ENCODE measurements at regions not wholly inside any gene's neighbourhood (a gene's known extent, or its start where the extent isn't known, plus 50 kb on each side); places are given as distances from the start of the nearest gene placed in this dataset.

DNA sequence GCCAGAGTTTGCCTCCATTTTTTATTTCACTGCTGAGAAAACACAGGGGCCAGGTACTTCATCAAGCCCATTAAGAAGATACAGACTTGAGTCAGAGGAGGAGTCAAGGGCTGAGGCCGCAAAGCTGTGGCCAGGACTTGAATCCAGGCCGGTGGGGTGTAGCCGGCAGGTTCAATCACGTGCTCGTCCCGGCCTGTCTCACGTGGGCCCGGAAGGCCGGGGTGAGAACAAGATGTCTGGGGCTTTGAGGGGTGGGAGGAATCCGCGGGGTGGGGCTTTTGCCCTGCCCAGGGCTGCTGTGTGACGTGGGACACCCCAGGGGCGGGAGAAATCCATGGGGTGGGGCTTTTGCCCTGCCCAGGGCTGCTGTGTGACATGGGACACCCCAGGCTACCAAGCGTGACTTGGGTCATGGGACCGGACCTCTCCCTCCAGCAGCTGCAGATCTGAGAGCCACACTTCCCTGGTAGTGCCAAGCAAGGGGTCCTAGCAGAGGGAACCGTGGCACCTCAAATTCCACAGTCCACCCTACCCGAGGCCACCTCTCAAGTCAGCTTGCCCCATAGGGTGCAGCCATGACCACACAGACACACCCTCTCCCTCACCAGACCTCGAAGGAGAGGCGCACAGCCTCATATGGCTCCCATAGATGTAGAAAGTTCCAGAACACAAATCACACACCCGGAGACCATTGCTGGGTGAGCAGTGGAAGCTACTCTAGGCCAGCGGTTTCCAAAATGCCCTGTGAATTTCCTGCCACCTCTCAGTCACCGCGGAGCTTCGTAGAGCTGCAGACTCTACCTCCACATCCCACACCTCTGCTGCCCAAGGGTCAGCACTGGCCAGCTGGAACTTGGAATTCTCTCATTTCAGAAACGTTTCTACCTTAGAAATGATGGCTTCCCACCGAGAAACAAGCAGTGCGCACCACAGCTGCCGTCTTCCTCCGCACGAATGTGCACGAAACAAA is 156.1 kb downstream of the DLL1 start:
- peak overlapping the region in 3 of 12 donors; percentile 41 to 47 (median 42) for H3K4me3 ChIP-seq
- H3K9me3 ChIP-seq, result no peaks in the 10 kb centered on the region
- DNase-seq, result peak in 2 of 5 donors; percentile 11 to 38
- no peaks in the 10 kb centered on the region for H3K36me3 ChIP-seq
- H3K27me3 ChIP-seq, result no peaks in the 10 kb centered on the region
- no peak for ATAC-seq
- peaks cover 4 to 55% (median 29%) of the 10 kb centered on the region in 12 donors for H3K4me1 ChIP-seq
- 84 to 89% (median 87%) methylated on average over 31 of the region's 31 CpGs for WGBS, 4 donors
- intact Hi-C loops (cut with DNase I), result loop anchor here in 4 of 10 donors (5.0 to 10.0 kb wide), 5 partner anchors 87 to 153 kb away; no protein-coding TSS in a partner anchor
- H3K27ac ChIP-seq, result peak overlapping the region in 8 of 12 donors; percentile 5 to 64 (median 52)
- TF ChIP-seq, protein P1, sequence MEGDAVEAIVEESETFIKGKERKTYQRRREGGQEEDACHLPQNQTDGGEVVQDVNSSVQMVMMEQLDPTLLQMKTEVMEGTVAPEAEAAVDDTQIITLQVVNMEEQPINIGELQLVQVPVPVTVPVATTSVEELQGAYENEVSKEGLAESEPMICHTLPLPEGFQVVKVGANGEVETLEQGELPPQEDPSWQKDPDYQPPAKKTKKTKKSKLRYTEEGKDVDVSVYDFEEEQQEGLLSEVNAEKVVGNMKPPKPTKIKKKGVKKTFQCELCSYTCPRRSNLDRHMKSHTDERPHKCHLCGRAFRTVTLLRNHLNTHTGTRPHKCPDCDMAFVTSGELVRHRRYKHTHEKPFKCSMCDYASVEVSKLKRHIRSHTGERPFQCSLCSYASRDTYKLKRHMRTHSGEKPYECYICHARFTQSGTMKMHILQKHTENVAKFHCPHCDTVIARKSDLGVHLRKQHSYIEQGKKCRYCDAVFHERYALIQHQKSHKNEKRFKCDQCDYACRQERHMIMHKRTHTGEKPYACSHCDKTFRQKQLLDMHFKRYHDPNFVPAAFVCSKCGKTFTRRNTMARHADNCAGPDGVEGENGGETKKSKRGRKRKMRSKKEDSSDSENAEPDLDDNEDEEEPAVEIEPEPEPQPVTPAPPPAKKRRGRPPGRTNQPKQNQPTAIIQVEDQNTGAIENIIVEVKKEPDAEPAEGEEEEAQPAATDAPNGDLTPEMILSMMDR (IDR thresholded peaks at IDR 0.05), result no peak
- no peak for TF ChIP-seq POLR2A (IDR thresholded peaks at IDR 0.05)

DNA sequence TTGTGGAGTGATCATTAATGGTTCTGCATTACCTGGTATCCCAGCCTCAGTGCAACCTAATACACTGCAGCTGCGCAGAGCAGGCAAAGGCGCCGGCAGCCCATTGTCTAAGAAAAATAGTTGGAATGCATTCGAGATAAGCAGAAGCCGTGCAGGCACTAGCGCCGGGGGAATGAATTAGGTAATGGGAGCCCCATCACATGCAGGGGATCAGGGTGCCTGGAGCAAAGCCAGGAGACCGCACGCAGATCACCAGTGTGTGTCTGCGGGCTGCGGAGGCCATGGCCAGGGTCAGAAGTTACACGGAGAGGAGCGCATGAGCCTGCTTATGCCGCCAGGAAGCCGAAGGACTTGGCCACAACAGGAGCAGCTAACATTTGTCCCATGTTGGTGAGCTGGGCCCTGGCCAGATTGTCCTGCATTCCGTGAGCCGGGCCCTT is 156.8 kb downstream of the DLL1 start:
- peak in 3 of 5 donors; percentile 28 to 63 (median 37) for DNase-seq
- peak overlapping the region in 9 of 12 donors; percentile 4 to 64 (median 48) for H3K27ac ChIP-seq
- intact Hi-C loops (cut with DNase I), result loop anchor here in 3 of 10 donors (5.0 to 10.0 kb wide), 3 partner anchors 87 to 151 kb away; no protein-coding TSS in a partner anchor
- TF ChIP-seq POLR2A (IDR thresholded peaks at IDR 0.05), result no peak
- TF ChIP-seq, protein P1 (IDR thresholded peaks at IDR 0.05), result no peak
- no peaks in the 10 kb centered on the region for H3K9me3 ChIP-seq
- peak in 2 of 4 donors; percentile 11 to 42 for ATAC-seq
- peaks cover 4 to 62% (median 35%) of the 10 kb centered on the region in 12 donors for H3K4me1 ChIP-seq
- H3K4me3 ChIP-seq, result no peak overlapping the region
- WGBS, 4 donors, result 23 to 41% (median 32%) methylated on average over 17 of the region's 17 CpGs
- no peaks in the 10 kb centered on the region for H3K27me3 ChIP-seq
- no peaks in the 10 kb centered on the region for H3K36me3 ChIP-seq

DNA sequence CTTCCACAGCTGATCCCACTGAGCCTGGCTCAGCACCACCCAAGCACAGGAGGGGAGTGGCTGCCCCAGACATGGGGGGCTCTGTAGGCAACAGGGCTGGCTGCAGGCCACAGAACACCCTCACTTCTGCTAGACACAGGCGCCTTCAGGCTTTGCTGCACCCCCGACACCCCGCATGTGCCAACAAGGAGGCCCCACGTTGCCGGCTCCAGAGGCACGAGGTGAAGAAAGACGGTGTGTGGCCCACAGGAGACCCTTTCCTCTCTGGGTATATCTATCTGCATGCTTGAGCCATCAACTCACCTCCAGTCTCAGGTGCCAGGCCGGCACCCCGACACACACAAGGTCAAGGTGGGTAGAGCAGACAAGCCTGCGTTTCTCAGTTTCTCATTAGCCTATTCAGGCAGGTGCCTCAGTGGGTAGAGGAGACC is 158.3 kb downstream of the DLL1 start:
- no peak for ATAC-seq
- Histone ChIP-seq H3K4me1 (peaks cover 0 to 56% (median 30%) of the 10 kb centered on the region in 12 donors), H3K27ac (no peak overlapping the region), H3K4me3 (no peak overlapping the region), H3K9me3 (no peaks in the 10 kb centered on the region), H3K27me3 (no peaks in the 10 kb centered on the region), H3K36me3 (no peaks in the 10 kb centered on the region)
- intact Hi-C loops (cut with DNase I), result loop anchor here in 3 of 10 donors (5.0 to 10.0 kb wide), 3 partner anchors 85 to 152 kb away; no protein-coding TSS in a partner anchor
- TF ChIP-seq, protein P1 (IDR thresholded peaks at IDR 0.05), result no peak
- TF ChIP-seq POLR2A (IDR thresholded peaks at IDR 0.05), result no peak
- peak in 1 of 5 donors; percentile 13 for DNase-seq
- WGBS, 4 donors, result 89 to 96% (median 93%) methylated on average over 9 to 10 of the region's 10 CpGs

DNA sequence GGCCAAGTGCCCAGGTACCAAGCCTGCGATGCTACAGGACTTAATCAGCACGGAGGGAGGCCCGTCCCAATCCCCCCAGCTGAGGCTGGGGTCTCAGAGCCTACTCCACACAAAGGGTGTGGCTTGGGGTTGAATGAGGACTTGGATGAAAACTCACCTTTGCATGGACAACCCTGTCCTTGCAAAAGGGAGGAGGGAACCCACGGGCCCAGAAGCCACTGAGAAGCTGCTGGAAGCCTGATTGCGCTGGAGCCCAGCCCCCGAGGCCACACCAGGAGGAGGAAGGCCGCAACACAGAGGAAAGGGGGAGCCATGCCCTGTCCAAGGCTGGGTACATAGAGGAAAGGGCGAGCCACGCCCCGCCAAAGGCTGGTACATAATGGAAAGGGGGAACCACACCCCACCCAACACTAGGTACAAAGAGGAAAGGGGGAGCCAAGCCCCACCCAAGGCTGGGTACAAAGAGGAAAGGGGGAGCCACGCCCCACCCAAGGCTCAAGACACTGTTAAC is 158.8 kb downstream of the DLL1 start:
- 89 to 96% (median 93%) methylated on average over 10 to 11 of the region's 11 CpGs for WGBS, 4 donors

More for the DNA sequence above, 158.8 kb downstream of the DLL1 start:
- Histone ChIP-seq H3K27me3 (no peaks in the 10 kb centered on the region), H3K27ac (no peak overlapping the region), H3K36me3 (no peaks in the 10 kb centered on the region), H3K4me3 (no peak overlapping the region), H3K9me3 (no peaks in the 10 kb centered on the region), H3K4me1 (peaks cover 0 to 50% (median 27%) of the 10 kb centered on the region in 12 donors)
- no peak for ATAC-seq
- no peak for TF ChIP-seq POLR2A (IDR thresholded peaks at IDR 0.05)
- TF ChIP-seq, protein P1 (IDR thresholded peaks at IDR 0.05), result no peak
- intact Hi-C loops (cut with DNase I), result loop anchor here in 3 of 10 donors (5.0 to 10.0 kb wide), 3 partner anchors 85 to 153 kb away; no protein-coding TSS in a partner anchor
- DNase-seq, result peak in 1 of 5 donors; percentile 12
